22Rv1 (cell line): ENCODE measurements at regions not wholly inside any gene's neighbourhood (a gene's known extent, or its start where the extent isn't known, plus 50 kb on each side); places are given as distances from the start of the nearest gene placed in this dataset.

Experiments used
- CTCF ChIP-seq: fragments of 450-650 bp; IDR thresholded peaks from 2 replicates; pipeline ENCODE4 v1.5.1; 2017; ENCODE audit warnings: mild to moderate bottlenecking
- ZFX ChIP-seq: fragments of 450-650 bp; IDR thresholded peaks from 2 replicates; pipeline ENCODE4 v1.6.1; 2017; ENCODE audit warnings: antibody characterized with exemption, borderline replicate concordance

- TF ChIP-seq CTCF (no peak), ZFX (no peak)
Observed at GRCh38 chr13:58134525-58134924, 503.0 kb downstream of the PCDH17 start.
